NCI-H1694 treated with DMSO at 0.1 percent for 48 hours (cell line): ENCODE measurements at regions not wholly inside any gene's neighbourhood (a gene's known extent, or its start where the extent isn't known, plus 50 kb on each side); places are given as distances from the start of the nearest gene placed in this dataset.
"Not testable (repeated sequence)": the region's sequence is repeated elsewhere in the genome, so short reads cannot be mapped to it uniquely, and the experiment has no call there.

Source experiments
- DNase-seq: peaks from one replicate; lab custom pipeline; 2025; lab: John Stamatoyannopoulos, UW

- no peak for DNase-seq
Measured at GRCh38 chr5:57947181-57947580, 464.6 kb upstream of the ACTBL2 start.

GRCh38 chr5:57940879-57941278 is 458.3 kb upstream of the ACTBL2 start:
- DNase-seq, result no peak

GRCh38 chr5:57940236-57940635 is 457.6 kb upstream of the ACTBL2 start:
- DNase-seq, result no peak

GRCh38 chr5:57939771-57940170 is 457.2 kb upstream of the ACTBL2 start:
- no peak for DNase-seq

GRCh38 chr5:57939335-57939734 is 456.7 kb upstream of the ACTBL2 start:
- DNase-seq, result no peak

GRCh38 chr5:57938174-57938557 is 455.6 kb upstream of the ACTBL2 start:
- DNase-seq, result no peak

- no peak for DNase-seq
Measured at GRCh38 chr5:57937501-57938173, 455.0 kb upstream of the ACTBL2 start.

- no peak for DNase-seq
Measured at GRCh38 chr5:57937025-57937424, 454.4 kb upstream of the ACTBL2 start.

- DNase-seq, result no peak
Measured at GRCh38 chr5:57932761-57933160, 450.1 kb upstream of the ACTBL2 start.

- no peak for DNase-seq
Measured at GRCh38 chr5:57931807-57932206, 449.2 kb upstream of the ACTBL2 start.

GRCh38 chr5:57931352-57931751 is 448.7 kb upstream of the ACTBL2 start:
- no peak for DNase-seq

GRCh38 chr5:57929271-57929670 is 446.7 kb upstream of the ACTBL2 start:
- no peak for DNase-seq

GRCh38 chr5:57923094-57923493 is 440.5 kb upstream of the ACTBL2 start:
- DNase-seq, result not testable (repeated sequence)

GRCh38 chr5:57917004-57917403 is 434.4 kb upstream of the ACTBL2 start:
- no peak for DNase-seq

GRCh38 chr5:57915536-57915935 is 432.9 kb upstream of the ACTBL2 start:
- DNase-seq, result no peak

GRCh38 chr5:57911438-57911837 is 428.8 kb upstream of the ACTBL2 start:
- no peak for DNase-seq

- no peak for DNase-seq
Measured at GRCh38 chr5:57906671-57907070, 424.1 kb upstream of the ACTBL2 start.

- DNase-seq, result no peak
Measured at GRCh38 chr5:57903458-57903857, 420.8 kb upstream of the ACTBL2 start.

GRCh38 chr5:57902095-57902494 is 419.5 kb upstream of the ACTBL2 start:
- DNase-seq, result no peak

GRCh38 chr5:57900381-57900944 is 417.9 kb upstream of the ACTBL2 start:
- DNase-seq, result no peak

- no peak for DNase-seq
Measured at GRCh38 chr5:57896576-57896975, 414.0 kb upstream of the ACTBL2 start.

GRCh38 chr5:57895766-57896165 is 413.2 kb upstream of the ACTBL2 start:
- no peak for DNase-seq

GRCh38 chr5:57893926-57894325 is 411.3 kb upstream of the ACTBL2 start:
- no peak for DNase-seq

GRCh38 chr5:57891443-57891842 is 408.8 kb upstream of the ACTBL2 start:
- no peak for DNase-seq
